Urothelium cell line (cell line): ENCODE measurements at regions not wholly inside any gene's neighbourhood (a gene's known extent, or its start where the extent isn't known, plus 50 kb on each side); places are given as distances from the start of the nearest gene placed in this dataset.
A peak's percentile ranks its signal among the peaks of the same experiment; 100 is the strongest.
"Not testable (repeated sequence)": the region's sequence is repeated elsewhere in the genome, so short reads cannot be mapped to it uniquely, and the experiment has no call there.

Source experiments
- DNase-seq: peaks from one replicate; pipeline ENCODE4 v3.0.0; 2011; ENCODE audit warnings: low spot score, mixed read lengths
- FAIRE-seq: peaks from 2 replicates; lab custom pipeline; 2011; peaks lifted over from hg19 to GRCh38; lab: Jason Lieb, UNC

- FAIRE-seq (no peak), DNase-seq (no peak)
These were observed 53.5 kb downstream of the PAGE2 start for GRCh38 chrX:55142206-55142918.

DNA sequence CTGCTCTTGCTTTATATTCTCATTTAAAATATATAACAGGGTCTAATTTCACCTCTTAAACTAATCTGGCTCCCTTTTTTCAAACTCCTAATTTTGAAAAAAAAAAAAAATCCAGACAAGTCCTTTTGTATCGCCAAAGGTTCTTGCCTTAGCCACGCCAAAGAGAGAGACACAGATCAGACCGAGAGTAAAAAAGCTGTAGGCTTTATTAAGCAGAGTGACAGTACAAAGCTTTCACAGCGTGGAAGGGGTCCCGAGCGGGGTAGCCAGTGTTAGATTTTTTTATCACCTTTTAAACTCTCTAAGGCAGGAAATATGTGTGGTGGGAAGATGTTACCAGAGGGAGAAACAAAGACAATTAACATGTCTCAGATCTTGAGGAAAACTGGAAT is 54.1 kb downstream of the PAGE2 start:
- DNase-seq: no peak
- no peak for FAIRE-seq

DNA sequence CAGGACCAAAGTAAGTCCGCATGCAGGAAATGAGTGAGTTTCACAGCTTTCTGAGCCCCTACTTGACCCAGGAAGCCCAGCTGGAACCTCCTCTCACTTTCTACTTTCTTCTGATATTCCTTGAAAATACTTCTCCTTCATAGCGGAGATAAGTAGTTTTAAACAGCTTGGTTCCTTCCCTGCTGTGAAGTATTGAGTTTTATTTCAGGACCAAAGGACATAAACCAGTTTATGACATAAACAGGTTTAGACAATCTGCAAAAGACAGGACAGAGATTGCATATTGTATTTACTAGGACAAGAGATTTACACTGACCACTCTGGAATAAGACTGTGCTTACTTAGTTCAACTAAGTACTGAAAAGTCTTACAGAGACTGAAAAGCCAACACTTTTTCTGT is 54.8 kb downstream of the PAGE2 start:
- DNase-seq (no peak), FAIRE-seq (no peak)

DNA sequence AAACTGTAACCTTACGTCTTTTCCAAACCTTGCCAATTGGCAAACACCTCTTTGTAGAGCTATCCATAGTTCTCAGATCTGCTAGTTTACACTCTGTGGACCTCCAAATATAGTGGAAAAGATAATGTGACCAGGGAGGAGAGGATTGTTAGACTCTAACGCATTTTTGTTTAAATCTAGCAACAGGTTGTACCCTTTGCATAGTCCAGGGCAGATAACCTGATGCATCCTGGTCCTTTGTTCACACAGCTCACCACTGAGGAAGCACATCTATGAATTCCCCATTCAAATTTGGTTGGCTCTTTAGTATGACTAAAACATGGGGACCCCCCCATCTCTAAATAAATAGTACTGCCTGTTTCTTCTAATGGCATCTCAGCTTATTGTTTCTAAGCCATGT is 55.9 kb downstream of the PAGE2 start:
- no peak for FAIRE-seq
- DNase-seq: no peak

GRCh38 chrX:55149242-55149641 is 60.4 kb downstream of the PAGE2 start:
- FAIRE-seq (no peak), DNase-seq (no peak)

GRCh38 chrX:55151199-55151598 is 62.4 kb downstream of the PAGE2 start:
- DNase-seq (no peak), FAIRE-seq (no peak)

DNA sequence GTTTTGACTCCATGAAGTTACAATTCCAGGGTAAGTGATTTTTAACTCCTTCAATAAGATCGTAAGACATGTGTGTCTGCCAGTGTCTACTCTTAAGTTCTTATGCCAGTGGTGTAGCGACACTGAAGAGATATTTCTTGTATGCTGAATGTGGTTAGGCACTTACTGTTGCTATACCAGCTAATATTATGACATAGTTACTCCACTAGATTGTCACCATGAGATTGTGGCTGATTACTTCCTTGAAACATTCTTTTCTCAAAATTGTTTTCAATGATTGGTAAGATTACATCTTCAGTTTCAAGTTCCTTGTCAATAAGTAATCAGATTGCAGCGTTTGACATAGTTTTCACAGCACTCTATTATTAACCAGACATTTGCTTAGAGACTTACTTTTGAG is 60.6 kb upstream of the PAGE5 start:
- FAIRE-seq (no peak), DNase-seq (no peak)

GRCh38 chrX:55160685-55161552 is 59.2 kb upstream of the PAGE5 start:
- FAIRE-seq (no peak), DNase-seq (peak; percentile 84)

DNA sequence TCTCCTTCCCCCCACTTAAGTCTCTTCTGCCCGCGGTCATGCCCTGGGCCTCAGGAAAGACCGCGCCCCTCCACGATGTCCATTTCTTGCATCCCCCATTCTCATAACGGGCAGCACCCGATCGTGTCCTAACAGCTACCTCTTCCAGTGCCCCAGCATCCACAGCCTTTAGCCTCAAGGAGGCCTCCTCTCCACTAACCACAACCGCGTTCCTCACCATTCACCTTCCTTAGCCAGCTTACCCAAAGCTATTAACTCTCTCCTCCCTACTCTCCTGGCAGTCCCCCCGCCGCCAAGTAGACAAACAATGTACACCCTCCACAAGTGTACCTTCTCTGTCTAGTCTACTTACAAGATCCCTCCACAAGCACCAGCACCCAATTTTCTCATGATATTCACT is 58.6 kb upstream of the PAGE5 start:
- FAIRE-seq (no peak), DNase-seq (peak; percentile 16)

DNA sequence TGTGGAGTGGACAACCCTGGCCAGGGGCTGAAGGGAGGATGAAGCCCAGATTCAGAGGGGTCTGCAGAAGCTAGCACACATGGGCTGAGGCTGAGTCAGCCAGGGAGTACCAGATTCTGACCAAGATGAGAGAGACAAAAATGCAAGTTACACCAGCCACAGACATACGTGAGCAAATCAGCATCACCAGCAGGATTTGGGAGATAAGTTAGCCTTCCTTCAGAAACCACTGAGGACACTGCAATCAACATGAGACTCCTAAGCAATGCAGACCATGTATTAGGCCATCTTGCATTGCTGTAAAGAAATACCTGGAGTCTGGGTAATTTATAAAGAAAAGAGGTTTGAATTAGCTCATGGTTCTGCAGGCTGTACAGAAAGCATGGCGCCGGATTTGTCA is 57.0 kb upstream of the PAGE5 start:
- DNase-seq (no peak), FAIRE-seq (no peak)

GRCh38 chrX:55165026-55165425 is 55.1 kb upstream of the PAGE5 start:
- DNase-seq, FAIRE-seq: not testable (repeated sequence)

GRCh38 chrX:55167124-55167803 is 52.9 kb upstream of the PAGE5 start:
- no peak for DNase-seq
- FAIRE-seq: no peak

GRCh38 chrX:55167901-55168300 is 52.2 kb upstream of the PAGE5 start:
- FAIRE-seq (no peak), DNase-seq (no peak)

DNA sequence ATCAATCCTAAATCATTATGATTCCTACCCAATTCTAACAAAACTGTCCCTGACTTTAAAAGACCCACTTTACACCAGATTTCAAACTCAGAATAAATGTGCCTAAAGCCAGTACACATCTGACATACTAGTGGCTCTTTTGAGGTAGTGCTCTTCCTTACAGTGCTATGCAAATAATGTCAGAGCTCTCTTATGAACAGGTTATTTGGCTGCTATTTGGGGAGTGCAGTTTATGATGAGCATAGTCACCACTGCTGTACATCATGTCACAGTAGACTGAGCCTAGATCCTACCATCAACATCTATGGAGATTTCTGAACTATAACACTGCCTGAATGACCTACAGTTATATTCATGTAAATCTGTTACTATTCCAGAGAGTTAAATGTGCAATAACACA is 50.4 kb upstream of the PAGE5 start:
- DNase-seq (no peak), FAIRE-seq (no peak)
